H1 (cell line): ENCODE measurements at regions not wholly inside any gene's neighbourhood (a gene's known extent, or its start where the extent isn't known, plus 50 kb on each side); places are given as distances from the start of the nearest gene placed in this dataset.

Experiments
- BACH1 ChIP-seq: IDR thresholded peaks from 2 replicates; pipeline ENCODE4 v1.6.1; 2012; ENCODE audit warnings: low read length, improper control_type of control experiment
- KDM4A ChIP-seq: IDR thresholded peaks from one replicate; pipeline ENCODE4 v1.7.1; 2012; ENCODE audit warnings: low read depth, mild to moderate bottlenecking, moderate library complexity, low read length, inconsistent platforms; ENCODE audit not compliant: severe bottlenecking

DNA sequence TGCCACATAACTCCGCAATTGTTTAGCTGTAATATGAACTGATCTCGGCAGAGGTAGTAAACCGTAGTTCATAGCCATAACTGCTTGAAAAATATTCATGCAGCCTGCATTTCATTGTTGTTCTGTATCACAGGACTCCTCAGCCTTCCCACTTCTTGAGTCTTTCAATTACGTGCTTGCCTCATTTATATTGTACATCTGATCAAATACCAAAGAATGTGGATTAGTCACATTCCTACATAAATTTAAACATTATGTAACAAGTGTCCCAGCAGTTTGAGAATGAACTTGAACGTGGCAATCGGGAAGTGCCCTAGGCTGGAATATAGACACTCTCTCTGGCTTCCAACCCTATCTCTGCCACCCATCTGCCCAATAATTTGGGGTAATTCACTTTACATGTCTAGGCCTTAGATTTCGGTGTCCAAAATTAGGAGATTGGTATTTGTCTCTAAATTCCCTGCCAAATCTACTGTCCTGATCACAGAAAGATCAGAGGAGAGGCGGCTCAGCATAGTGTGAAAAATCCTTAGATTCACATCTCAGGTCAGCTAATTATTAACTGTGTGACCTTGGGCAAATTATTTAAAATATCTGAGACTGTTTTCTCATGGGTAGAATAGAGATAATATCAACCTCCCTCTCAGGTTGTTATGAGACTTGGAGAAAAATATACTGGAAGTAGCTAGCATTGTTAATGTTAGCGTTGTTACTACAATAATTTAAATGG, 215.1 kb upstream of the RFX3 start (continued):
- TF ChIP-seq KDM4A (no peak), BACH1 (no peak)
